Heart left ventricle (tissue), 16 donors: ENCODE measurements at regions not wholly inside any gene's neighbourhood (a gene's known extent, or its start where the extent isn't known, plus 50 kb on each side); places are given as distances from the start of the nearest gene placed in this dataset.
A peak's percentile ranks its signal among the peaks of the same experiment; 100 is the strongest.

Source experiments
- ATAC-seq, 4 donors: fragments of 200-7000 bp; cut with Tn5 transposase; one replicate each; pipeline ENCODE4 v1.9.1; 2020 to 2022; ENCODE audit warnings: moderate library complexity in 4 of 4, mild to moderate bottlenecking in 3 of 4, moderate number of reproducible peaks in 1 of 4
- DNase-seq, 5 donors: peaks; one replicate each; pipeline ENCODE4 v3.0.0-alpha.2; 2020
- H3K27ac ChIP-seq, 12 donors: fragments of 200-600 bp; sonication (generic) in 4 of 12; one replicate each; pipeline versions ENCODE4 v1.5.0 to v1.8.0; 2016 to 2022; ENCODE audit warnings: mild to moderate bottlenecking in 2 of 12
- H3K27me3 ChIP-seq, 9 donors: fragments of 200-600 bp; sonication (generic) in 2 of 9; one replicate each; pipeline versions ENCODE4 v1.5.1 to v1.8.0; 2016 to 2022; ENCODE audit warnings: mild to moderate bottlenecking in 3 of 9
- H3K36me3 ChIP-seq, 9 donors: fragments of 200-600 bp; sonication (generic) in 2 of 9; one replicate each; pipeline versions ENCODE4 v1.5.0 to v1.8.0; 2018 to 2022; ENCODE audit warnings: mild to moderate bottlenecking in 2 of 9
- H3K4me1 ChIP-seq, 12 donors: fragments of 200-600 bp; sonication (generic) in 4 of 12; one replicate each; pipeline versions ENCODE4 v1.5.0 to v1.8.0; 2016 to 2022; ENCODE audit warnings: mild to moderate bottlenecking in 3 of 12
- H3K4me3 ChIP-seq, 12 donors: fragments of 200-600 bp; sonication (generic) in 4 of 12; one replicate each; pipeline versions ENCODE4 v1.5.0 to v1.8.0; 2017 to 2022; ENCODE audit warnings: mild to moderate bottlenecking in 9 of 12, moderate library complexity in 4 of 12
- H3K9me3 ChIP-seq, 12 donors: fragments of 200-600 bp; sonication (generic) in 4 of 12; one replicate each; pipeline versions ENCODE4 v1.5.0 to v1.8.0; 2016 to 2022; ENCODE audit warnings: mild to moderate bottlenecking in 1 of 12
- POLR2A ChIP-seq, 2 donors: fragments of 450-650 bp; IDR thresholded peaks; one replicate each; pipeline ENCODE4 v1.6.1; 2017; ENCODE audit warnings: antibody characterized with exemption in 2 of 2, mild to moderate bottlenecking in 2 of 2, moderate library complexity in 2 of 2
- WGBS, 4 donors: extraction: QIAGEN DNeasy Blood & Tissue Kit in 2 of 4; methylation state at CpG; one replicate each; pipeline versions ENCODE4 v1.1.5 to v1.1.7; 2013 to 2018; 5-methylcytosine and 5-hydroxymethylcytosine counted together
- intact Hi-C, 10 donors: fragments of 100-400 bp; cut with DNase I; formaldehyde crosslinking; loops; one replicate each; pipeline versions ENCODE4 v1.11.1 to v1.14.2; 2022
- TF ChIP-seq, protein P1 (sequence below), 12 donors: fragments of 200-600 bp; sonication (generic) in 4 of 12; IDR thresholded peaks; one replicate each; pipeline versions ENCODE4 v1.5.0 to v1.8.0; 2018 to 2022; ENCODE audit warnings: antibody characterized with exemption in 12 of 12, mild to moderate bottlenecking in 5 of 12
- donor health status: ischemic (EF 13 %, LVEDD 7.1; RV severe dilation, severe dysfunction).
- donor health status: healthy with polysubstance abuse.
- donor health status: DM: no; HTN: yes; CAD: no.
- donor health status: DM: no; HTN: no; CAD: no.
- donor health status: ischemic (EF 25% LVEDD 6.9; RV normal size, moderate dysfunction).
- donor health status: ischemic (EF 25% LVEDD 5.7; RV mildly dilated, moderate dysfunction).
- donor health status: healthy.
- donor health status: DM: yes; HTN: yes; CAD: no.
- donor health status: ischemic (EF 35%, LVEDD 5.7; RV mildly dilated, moderate dysfunction).
- donor health status: nonischemic (EF 11% LVEDD 7.7; RV severe dilation, severe dysfunction).
- donor health status: DM: yes; HTN: yes; CAD: no.
- donor health status: PGD.
- donor health status: ischemic (EF 29% LVEDD 5.4; RV normal size, mild dysfunction).
- donor health status: nonischemic (EF 23%, LVEDD 6.1; RV moderate dilation, normal function).

DNA sequence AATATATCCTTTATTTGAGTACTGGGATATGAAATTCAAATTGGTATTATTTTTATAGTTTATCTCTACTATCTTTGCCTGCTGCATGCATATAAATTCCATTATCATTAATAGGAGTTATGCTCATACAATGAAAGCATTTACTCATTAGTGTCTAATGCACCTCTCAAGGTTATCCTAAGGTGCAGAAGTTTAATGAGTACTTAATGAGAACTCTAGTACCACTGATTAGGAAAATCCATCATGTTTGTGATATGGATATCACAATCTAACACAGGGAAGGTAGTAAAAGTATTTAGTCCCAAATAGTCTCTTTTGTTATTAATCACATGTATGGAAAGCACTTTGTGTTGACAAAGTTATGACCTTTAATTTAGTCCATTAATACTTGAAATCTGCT, 77.2 kb upstream of the SLC10A2 start:
- Histone ChIP-seq H3K27ac (no peak overlapping the region), H3K4me3 (no peak overlapping the region), H3K4me1 (no peaks in the 10 kb centered on the region), H3K27me3 (no peaks in the 10 kb centered on the region), H3K36me3 (no peaks in the 10 kb centered on the region), H3K9me3 (no peaks in the 10 kb centered on the region)
- ATAC-seq (no peak), DNase-seq (no peak)
- intact Hi-C loops = loop anchor here in 4 of 10 donors (5.0 to 10.0 kb wide), 2 partner anchors 226 to 229 kb away; no protein-coding TSS in a partner anchor
- TF ChIP-seq, protein P1, sequence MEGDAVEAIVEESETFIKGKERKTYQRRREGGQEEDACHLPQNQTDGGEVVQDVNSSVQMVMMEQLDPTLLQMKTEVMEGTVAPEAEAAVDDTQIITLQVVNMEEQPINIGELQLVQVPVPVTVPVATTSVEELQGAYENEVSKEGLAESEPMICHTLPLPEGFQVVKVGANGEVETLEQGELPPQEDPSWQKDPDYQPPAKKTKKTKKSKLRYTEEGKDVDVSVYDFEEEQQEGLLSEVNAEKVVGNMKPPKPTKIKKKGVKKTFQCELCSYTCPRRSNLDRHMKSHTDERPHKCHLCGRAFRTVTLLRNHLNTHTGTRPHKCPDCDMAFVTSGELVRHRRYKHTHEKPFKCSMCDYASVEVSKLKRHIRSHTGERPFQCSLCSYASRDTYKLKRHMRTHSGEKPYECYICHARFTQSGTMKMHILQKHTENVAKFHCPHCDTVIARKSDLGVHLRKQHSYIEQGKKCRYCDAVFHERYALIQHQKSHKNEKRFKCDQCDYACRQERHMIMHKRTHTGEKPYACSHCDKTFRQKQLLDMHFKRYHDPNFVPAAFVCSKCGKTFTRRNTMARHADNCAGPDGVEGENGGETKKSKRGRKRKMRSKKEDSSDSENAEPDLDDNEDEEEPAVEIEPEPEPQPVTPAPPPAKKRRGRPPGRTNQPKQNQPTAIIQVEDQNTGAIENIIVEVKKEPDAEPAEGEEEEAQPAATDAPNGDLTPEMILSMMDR (IDR thresholded peaks at IDR 0.05) = no peak
- no peak for TF ChIP-seq POLR2A (IDR thresholded peaks at IDR 0.05)

DNA sequence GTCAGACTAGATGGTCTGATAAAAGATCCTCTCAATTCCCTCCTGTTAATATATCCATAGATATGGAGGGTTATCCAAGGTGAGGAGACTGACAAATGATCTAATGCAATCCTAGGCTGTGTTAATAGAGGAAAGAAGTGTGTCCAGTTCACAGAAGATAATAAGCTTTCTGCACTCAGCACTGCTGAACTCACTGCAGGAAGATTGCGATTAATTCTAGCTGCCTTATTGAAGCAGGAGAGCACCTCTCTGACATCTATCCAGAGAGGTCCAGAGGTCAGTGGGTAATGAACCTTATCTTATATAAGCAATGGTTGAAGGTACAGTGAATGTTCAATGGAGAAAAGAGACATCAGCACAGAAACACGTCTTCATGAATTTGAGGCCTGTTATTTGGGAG, 75.9 kb upstream of the SLC10A2 start:
- TF ChIP-seq, protein P1 (IDR thresholded peaks at IDR 0.05) = no peak
- no peak for TF ChIP-seq POLR2A (IDR thresholded peaks at IDR 0.05)
- intact Hi-C loops = loop anchor here in 4 of 10 donors (5.0 to 10.0 kb wide), 2 partner anchors 225 to 227 kb away; no protein-coding TSS in a partner anchor
- Histone ChIP-seq H3K4me3 (no peak overlapping the region), H3K4me1 (no peaks in the 10 kb centered on the region), H3K27me3 (no peaks in the 10 kb centered on the region), H3K27ac (no peak overlapping the region), H3K9me3 (no peaks in the 10 kb centered on the region), H3K36me3 (no peaks in the 10 kb centered on the region)
- ATAC-seq (no peak), DNase-seq (no peak)
- WGBS, 4 donors = 68 to 84% (median 74%) methylated on average over 2 of the region's 2 CpGs

DNA sequence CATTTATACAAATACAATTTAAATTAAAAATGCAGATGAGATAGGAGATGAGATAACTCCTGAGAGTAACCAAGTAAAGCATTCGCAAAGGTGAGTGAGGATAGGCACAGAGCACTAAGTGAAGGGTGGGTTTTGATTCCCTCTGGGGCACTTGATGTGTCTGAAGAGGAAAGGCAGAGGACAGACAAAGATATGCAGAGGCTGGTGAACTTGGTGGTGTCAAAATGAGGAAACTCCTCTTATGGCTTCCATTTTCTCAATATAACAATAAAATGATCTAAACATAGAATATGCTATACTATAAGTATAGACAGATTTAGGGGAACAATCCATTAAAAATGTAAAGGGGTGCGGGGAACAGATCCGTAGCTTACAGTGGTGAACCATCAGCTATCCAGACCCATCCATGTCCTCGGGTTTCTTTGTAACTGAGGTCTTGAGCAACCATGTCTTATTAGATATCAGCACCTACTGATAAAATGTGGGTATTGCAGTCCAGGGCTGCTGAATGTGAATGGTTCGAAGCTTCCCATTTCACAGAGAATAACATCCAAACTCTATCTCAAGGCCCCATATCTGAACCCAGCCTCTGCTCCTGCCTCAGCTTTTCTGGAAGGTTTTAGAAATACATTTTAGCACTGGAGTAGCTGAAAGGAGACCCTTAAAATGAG, 73.9 kb upstream of the SLC10A2 start:
- no peaks in the 10 kb centered on the region for H3K4me1 ChIP-seq
- no peaks in the 10 kb centered on the region for H3K27me3 ChIP-seq
- ATAC-seq (peak in 1 of 4 donors; percentile 34), DNase-seq (no peak)
- TF ChIP-seq, protein P1 (IDR thresholded peaks at IDR 0.05) = peak; percentile 18 to 53 (median 32)
- no peak for TF ChIP-seq POLR2A (IDR thresholded peaks at IDR 0.05)
- intact Hi-C loops = loop anchor here in 5 of 10 donors (2.0 to 10.0 kb wide), 3 partner anchors 223 to 225 kb away; no protein-coding TSS in a partner anchor
- H3K27ac ChIP-seq = no peak overlapping the region
- WGBS, 4 donors = 68 to 75% (median 73%) methylated on average over 5 of the region's 5 CpGs
- no peaks in the 10 kb centered on the region for H3K9me3 ChIP-seq
- no peaks in the 10 kb centered on the region for H3K36me3 ChIP-seq
- no peak overlapping the region for H3K4me3 ChIP-seq

GRCh38 chr13:103134271-103134670, 68.1 kb upstream of the SLC10A2 start:
- H3K27ac ChIP-seq = no peak overlapping the region
- H3K27me3 ChIP-seq = no peaks in the 10 kb centered on the region
- H3K4me3 ChIP-seq = no peak overlapping the region
- TF ChIP-seq POLR2A (IDR thresholded peaks at IDR 0.05) = no peak
- TF ChIP-seq, protein P1 (IDR thresholded peaks at IDR 0.05) = no peak
- no peak for DNase-seq
- no peaks in the 10 kb centered on the region for H3K9me3 ChIP-seq
- intact Hi-C loops = loop anchor here in 2 of 10 donors (10.0 kb wide), 2 partner anchors 179 to 209 kb away; no protein-coding TSS in a partner anchor
- no peak for ATAC-seq
- WGBS, 4 donors = 7 to 19% (median 12%) methylated on average over 2 of the region's 2 CpGs
- no peaks in the 10 kb centered on the region for H3K4me1 ChIP-seq
- no peaks in the 10 kb centered on the region for H3K36me3 ChIP-seq
